ENCODE measurements at regions not wholly inside any gene's neighbourhood (a gene's known extent, or its start where the extent isn't known, plus 50 kb on each side); places are given as distances from the start of the nearest gene placed in this dataset.
"Not testable (repeated sequence)": the region's sequence is repeated elsewhere in the genome, so short reads cannot be mapped to it uniquely, and the experiment has no call there.

DNA sequence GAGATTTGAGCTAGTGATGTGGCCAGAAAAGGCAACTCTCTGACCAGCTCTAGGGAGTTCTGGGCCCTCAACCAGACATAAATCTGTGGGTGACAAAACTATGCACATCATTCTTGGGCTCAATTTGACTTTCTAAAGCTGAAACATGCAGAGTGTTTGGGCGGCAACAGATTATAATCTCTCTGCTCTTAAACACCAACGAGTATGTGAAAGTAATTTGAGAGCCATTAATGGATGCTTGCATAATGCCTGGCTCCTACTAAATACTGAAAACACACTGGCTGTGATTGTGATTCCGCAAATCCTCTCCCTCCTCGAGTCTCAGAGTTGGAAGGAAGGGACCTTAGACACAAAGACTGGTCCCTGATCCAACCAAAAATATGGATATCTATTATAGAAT is 186.7 kb downstream of the UACA start:
- TF ChIP-seq, protein P1, sequence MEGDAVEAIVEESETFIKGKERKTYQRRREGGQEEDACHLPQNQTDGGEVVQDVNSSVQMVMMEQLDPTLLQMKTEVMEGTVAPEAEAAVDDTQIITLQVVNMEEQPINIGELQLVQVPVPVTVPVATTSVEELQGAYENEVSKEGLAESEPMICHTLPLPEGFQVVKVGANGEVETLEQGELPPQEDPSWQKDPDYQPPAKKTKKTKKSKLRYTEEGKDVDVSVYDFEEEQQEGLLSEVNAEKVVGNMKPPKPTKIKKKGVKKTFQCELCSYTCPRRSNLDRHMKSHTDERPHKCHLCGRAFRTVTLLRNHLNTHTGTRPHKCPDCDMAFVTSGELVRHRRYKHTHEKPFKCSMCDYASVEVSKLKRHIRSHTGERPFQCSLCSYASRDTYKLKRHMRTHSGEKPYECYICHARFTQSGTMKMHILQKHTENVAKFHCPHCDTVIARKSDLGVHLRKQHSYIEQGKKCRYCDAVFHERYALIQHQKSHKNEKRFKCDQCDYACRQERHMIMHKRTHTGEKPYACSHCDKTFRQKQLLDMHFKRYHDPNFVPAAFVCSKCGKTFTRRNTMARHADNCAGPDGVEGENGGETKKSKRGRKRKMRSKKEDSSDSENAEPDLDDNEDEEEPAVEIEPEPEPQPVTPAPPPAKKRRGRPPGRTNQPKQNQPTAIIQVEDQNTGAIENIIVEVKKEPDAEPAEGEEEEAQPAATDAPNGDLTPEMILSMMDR (IDR thresholded peaks at IDR 0.05): no peak
- no peak for ATAC-seq
- no peaks in the 10 kb centered on the region for H3K9me3 ChIP-seq
- H3K4me3 ChIP-seq: no peak overlapping the region
- no peak for DNase-seq
- peaks cover 11% of the 10 kb centered on the region for H3K27me3 ChIP-seq (ENCODE audit: low read depth)
- H3K27ac ChIP-seq: no peak overlapping the region
- H3K36me3 ChIP-seq: no peaks in the 10 kb centered on the region
- no peaks in the 10 kb centered on the region for H3K4me1 ChIP-seq
- intact Hi-C loops (cut with DNase I): no loop called here

DNA sequence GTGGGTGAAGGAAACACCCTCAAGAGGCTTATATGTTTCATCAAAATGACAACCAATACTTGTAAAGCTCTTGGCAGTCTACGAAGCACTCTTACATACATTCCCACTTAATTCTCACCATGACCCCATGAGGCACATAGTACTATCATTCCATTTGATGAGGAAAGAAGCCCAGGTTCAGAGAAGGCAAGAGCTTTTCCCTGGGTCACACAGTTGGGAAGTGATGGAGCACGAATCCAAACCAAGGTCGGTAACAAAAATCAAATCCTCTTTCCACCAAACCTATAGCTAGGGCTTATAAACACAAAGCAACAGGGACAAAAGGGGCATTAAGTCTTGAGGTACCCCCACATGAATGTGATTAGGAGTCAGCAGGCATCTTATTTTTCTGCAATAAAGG is 187.1 kb downstream of the UACA start:
- no peak overlapping the region for H3K27ac ChIP-seq
- TF ChIP-seq, protein P1 (IDR thresholded peaks at IDR 0.05): no peak
- no peak for ATAC-seq
- no peak overlapping the region for H3K4me3 ChIP-seq
- DNase-seq: no peak
- H3K36me3 ChIP-seq: no peaks in the 10 kb centered on the region
- H3K27me3 ChIP-seq (ENCODE audit: low read depth): peaks cover 11% of the 10 kb centered on the region
- H3K9me3 ChIP-seq: no peaks in the 10 kb centered on the region
- H3K4me1 ChIP-seq: no peaks in the 10 kb centered on the region
- intact Hi-C loops (cut with DNase I): no loop called here

DNA sequence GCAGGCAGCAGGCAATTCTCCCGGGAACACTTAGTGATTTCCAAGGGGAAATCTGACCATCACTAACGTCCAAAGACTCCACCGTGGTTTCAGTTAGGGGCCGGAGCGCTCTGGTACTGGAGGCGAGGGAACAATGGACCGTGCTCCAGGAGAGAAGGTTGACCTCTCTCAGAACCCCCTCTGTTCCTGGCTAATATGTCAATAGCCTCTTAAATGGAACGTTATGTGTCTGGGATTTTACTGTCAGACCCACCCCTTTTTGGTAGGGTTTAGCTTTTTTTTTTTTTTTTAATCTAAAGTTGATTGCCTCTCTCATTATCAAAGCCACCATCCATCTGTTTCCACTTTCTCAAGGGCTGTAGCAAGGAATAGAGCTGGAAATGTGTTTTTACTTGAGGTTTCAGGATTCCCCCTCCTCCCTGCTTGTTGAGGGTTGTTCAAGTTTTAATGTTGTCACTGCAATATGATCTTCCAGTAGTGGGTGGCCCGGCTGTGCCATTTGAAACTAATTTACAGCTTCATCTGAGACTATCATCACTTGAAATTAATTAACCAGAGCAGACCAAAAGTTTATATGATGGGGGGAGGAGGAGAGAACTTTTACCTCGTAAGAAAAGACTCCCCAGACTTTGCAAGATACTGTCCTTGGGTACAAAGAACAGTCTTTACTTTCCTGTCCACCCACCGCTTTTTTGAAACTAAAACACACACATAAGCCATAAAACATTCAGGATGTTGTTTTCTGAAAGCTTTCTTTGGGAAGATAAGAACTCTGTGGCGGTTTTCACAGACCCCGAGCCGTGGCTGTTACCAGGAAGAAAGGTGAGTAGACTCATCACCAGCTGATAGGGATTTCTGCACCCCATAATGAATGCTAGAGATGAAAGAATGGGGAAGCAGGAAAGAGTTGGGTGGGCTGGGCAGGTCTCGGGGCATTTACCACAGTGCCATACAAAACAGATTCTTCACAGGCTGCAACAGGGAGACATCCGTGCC is 187.8 kb downstream of the UACA start:
- TF ChIP-seq, protein P1 (IDR thresholded peaks at IDR 0.05): no peak
- no peaks in the 10 kb centered on the region for H3K36me3 ChIP-seq
- no peak overlapping the region for H3K4me3 ChIP-seq
- DNase-seq (no peak), ATAC-seq (no peak)
- no peaks in the 10 kb centered on the region for H3K9me3 ChIP-seq
- H3K4me1 ChIP-seq: no peaks in the 10 kb centered on the region
- peaks cover 9% of the 10 kb centered on the region for H3K27me3 ChIP-seq (ENCODE audit: low read depth)
- intact Hi-C loops (cut with DNase I): no loop called here
- no peak overlapping the region for H3K27ac ChIP-seq

DNA sequence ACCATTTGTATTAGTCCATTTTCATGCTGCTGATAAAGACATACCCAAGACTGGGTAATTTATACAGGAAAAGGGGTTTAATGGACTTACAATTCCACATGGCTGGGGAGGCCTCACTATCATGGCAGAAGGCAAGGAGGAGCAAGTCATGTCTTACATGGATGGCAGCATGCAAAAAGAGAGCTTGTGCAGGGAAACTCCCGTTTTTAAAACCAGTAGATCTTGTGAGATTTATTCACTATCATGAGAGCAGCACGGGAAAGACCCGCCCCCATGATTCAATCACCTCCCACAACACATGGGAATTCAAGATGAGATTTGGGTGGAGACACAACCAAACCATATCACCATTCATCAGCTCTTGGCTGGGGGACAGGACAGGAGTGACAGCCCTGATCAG is 189.0 kb downstream of the UACA start:
- H3K27ac ChIP-seq; intact Hi-C loops (cut with DNase I); ATAC-seq; H3K9me3 ChIP-seq; H3K27me3 ChIP-seq (ENCODE audit: low read depth); H3K4me3 ChIP-seq; H3K4me1 ChIP-seq; DNase-seq; H3K36me3 ChIP-seq: not testable (repeated sequence)

DNA sequence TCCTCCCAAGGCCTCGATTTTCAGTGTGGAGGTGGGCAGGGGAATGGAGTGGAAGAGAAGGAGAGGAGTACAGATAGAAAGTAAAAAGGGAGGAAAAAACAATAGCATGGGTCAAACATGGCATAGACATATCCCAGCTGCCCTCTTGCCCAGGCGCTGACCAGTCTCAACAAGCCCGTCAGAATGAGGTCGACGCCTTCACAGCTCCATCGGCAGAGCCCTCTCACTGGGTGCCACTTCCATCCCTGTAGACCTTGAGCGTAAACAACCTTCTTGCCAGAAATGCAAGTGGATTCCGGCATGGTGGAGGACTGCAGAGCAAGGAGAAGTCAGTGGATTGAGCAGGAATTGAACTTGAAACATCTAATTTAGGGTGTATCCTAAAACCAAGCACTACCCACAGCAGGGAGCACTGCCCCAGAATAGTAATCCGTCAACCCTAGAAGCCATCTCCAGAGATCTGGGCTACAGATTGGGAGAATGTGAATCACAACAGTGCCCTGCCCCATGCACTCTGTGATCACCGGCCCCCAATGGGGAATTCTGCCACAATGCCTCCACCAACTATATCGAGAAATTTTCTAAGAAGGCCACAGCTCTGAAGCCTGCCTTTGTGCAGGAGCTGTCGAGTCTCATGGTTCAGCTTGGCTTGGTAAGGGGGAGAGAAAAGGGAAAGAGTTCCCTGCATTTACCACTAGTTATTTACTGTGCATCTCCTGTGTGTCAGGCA is 190.1 kb downstream of the UACA start:
- Histone ChIP-seq H3K4me1 (no peaks in the 10 kb centered on the region), H3K36me3 (no peaks in the 10 kb centered on the region), H3K27ac (no peak overlapping the region), H3K9me3 (no peaks in the 10 kb centered on the region), H3K27me3 (ENCODE audit: low read depth) (no peaks in the 10 kb centered on the region), H3K4me3 (no peak overlapping the region)
- DNase-seq (no peak), ATAC-seq (no peak)
- intact Hi-C loops (cut with DNase I): no loop called here
- TF ChIP-seq, protein P1 (IDR thresholded peaks at IDR 0.05): no peak

Measured in lower lobe of right lung (tissue), 2 donors.